NCI-H1417 (cell line): ENCODE measurements at regions not wholly inside any gene's neighbourhood (a gene's known extent, or its start where the extent isn't known, plus 50 kb on each side); places are given as distances from the start of the nearest gene placed in this dataset.

ENCODE experiments used
- DNase-seq, 3 experiments: peaks; one replicate each; lab custom pipeline; 2025; lab: John Stamatoyannopoulos, UW

- no peak for DNase-seq
Measured at GRCh38 chr2:236852977-236853374, 232.7 kb upstream of the COPS8 start.

GRCh38 chr2:236853585-236854051, 232.1 kb upstream of the COPS8 start:
- DNase-seq: no peak

GRCh38 chr2:236855176-236855865, 230.4 kb upstream of the COPS8 start:
- DNase-seq: no peak

GRCh38 chr2:236855866-236856847, 229.5 kb upstream of the COPS8 start:
- peak in 1 of 3 experiments; percentile 28 for DNase-seq

GRCh38 chr2:236856848-236857235, 228.8 kb upstream of the COPS8 start:
- DNase-seq: no peak

GRCh38 chr2:236857246-236857645, 228.4 kb upstream of the COPS8 start:
- DNase-seq: peak in 1 of 3 experiments; percentile 10

GRCh38 chr2:236857781-236858180, 227.9 kb upstream of the COPS8 start:
- DNase-seq: no peak

- no peak for DNase-seq
Measured at GRCh38 chr2:236858661-236859060, 227.0 kb upstream of the COPS8 start.

GRCh38 chr2:236859908-236860307, 225.8 kb upstream of the COPS8 start:
- DNase-seq: no peak

- no peak for DNase-seq
Measured at GRCh38 chr2:236861196-236861875, 224.4 kb upstream of the COPS8 start.

- DNase-seq: no peak
Measured at GRCh38 chr2:236861944-236862343, 223.7 kb upstream of the COPS8 start.

- DNase-seq: no peak
Measured at GRCh38 chr2:236862526-236862925, 223.2 kb upstream of the COPS8 start.

- DNase-seq: no peak
Measured at GRCh38 chr2:236862961-236863728, 222.5 kb upstream of the COPS8 start.

- DNase-seq: no peak
Measured at GRCh38 chr2:236863729-236864126, 222.0 kb upstream of the COPS8 start.

- DNase-seq: no peak
Measured at GRCh38 chr2:236865052-236865451, 220.6 kb upstream of the COPS8 start.

GRCh38 chr2:236866542-236867340, 218.9 kb upstream of the COPS8 start:
- no peak for DNase-seq

- DNase-seq: no peak
Measured at GRCh38 chr2:236867441-236868260, 218.0 kb upstream of the COPS8 start.

GRCh38 chr2:236870370-236870769, 215.3 kb upstream of the COPS8 start:
- DNase-seq: no peak

GRCh38 chr2:236871500-236872001, 214.1 kb upstream of the COPS8 start:
- DNase-seq: no peak

- no peak for DNase-seq
Measured at GRCh38 chr2:236872015-236872414, 213.7 kb upstream of the COPS8 start.
